ENCODE measurements at regions not wholly inside any gene's neighbourhood (a gene's known extent, or its start where the extent isn't known, plus 50 kb on each side); places are given as distances from the start of the nearest gene placed in this dataset.

DNA sequence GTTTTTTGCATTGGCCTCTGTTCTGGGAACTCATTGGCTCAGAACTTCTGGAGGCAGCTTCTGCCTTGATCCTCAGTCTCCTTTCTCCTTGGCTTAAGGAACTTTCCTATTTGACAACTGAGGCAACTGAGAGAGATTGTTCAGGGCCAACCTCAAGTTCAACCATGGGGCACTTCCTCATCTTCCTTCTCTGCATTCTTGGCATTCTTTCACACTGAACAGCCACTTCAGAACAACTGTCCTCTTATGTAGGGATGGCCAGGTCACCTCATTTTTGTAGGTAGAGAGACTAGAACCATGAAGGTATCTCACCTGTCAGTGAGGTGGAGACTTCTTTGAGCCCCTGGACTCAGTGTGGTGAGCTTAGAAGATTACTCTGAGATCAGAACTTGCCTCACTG, 63.0 kb upstream of the NRXN3 start (continued):
- TF ChIP-seq, protein P1, sequence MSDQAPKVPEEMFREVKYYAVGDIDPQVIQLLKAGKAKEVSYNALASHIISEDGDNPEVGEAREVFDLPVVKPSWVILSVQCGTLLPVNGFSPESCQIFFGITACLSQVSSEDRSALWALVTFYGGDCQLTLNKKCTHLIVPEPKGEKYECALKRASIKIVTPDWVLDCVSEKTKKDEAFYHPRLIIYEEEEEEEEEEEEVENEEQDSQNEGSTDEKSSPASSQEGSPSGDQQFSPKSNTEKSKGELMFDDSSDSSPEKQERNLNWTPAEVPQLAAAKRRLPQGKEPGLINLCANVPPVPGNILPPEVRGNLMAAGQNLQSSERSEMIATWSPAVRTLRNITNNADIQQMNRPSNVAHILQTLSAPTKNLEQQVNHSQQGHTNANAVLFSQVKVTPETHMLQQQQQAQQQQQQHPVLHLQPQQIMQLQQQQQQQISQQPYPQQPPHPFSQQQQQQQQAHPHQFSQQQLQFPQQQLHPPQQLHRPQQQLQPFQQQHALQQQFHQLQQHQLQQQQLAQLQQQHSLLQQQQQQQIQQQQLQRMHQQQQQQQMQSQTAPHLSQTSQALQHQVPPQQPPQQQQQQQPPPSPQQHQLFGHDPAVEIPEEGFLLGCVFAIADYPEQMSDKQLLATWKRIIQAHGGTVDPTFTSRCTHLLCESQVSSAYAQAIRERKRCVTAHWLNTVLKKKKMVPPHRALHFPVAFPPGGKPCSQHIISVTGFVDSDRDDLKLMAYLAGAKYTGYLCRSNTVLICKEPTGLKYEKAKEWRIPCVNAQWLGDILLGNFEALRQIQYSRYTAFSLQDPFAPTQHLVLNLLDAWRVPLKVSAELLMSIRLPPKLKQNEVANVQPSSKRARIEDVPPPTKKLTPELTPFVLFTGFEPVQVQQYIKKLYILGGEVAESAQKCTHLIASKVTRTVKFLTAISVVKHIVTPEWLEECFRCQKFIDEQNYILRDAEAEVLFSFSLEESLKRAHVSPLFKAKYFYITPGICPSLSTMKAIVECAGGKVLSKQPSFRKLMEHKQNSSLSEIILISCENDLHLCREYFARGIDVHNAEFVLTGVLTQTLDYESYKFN (CRISPR knock-in tag; conservative IDR thresholded peaks at IDR 0.05) = no peak
- TF ChIP-seq ZNF790 (CRISPR knock-in tag; IDR thresholded peaks at IDR 0.05; ENCODE audit: borderline replicate concordance) (no peak), ZNF496 (CRISPR knock-in tag; IDR thresholded peaks at IDR 0.05; ENCODE audit: insufficient replicate concordance) (no peak), RBM22 (optimal IDR thresholded peaks at IDR 0.05; ENCODE audit: low read length) (no peak), ZKSCAN8 (CRISPR knock-in tag; IDR thresholded peaks at IDR 0.05; ENCODE audit: borderline replicate concordance) (no peak), ZFP36 (IDR thresholded peaks at IDR 0.05; ENCODE audit: borderline replicate concordance, low read depth, low read length, partially characterized antibody) (no peak), TCF12 (IDR thresholded peaks at IDR 0.05) (no peak), TCF12 (CRISPR knock-in tag; IDR thresholded peaks at IDR 0.05) (no peak)

DNA sequence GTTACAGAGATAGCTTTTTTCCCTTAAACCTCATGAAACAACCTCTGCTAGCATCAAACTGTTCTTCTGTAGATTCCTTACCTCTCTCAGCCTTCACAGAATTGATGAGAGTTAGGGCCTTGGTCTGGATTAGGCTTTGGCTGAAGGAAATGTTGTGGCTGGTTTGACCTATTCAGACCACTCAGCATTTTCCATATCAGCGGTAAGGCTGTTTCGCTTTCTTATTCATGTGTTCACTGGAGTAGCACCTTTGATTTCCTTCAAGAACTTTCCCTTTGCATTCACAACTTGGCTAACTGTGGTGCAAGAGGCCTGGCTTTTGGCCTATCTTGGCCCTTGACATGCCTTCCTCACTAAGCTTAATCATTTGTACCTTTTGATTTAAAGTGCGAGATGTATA, 50.7 kb upstream of the NRXN3 start:
- no peak for ATAC-seq

More for the DNA sequence above, 50.7 kb upstream of the NRXN3 start:
- BruUV-seq (replicated peaks) = no TSS peak
- no peaks in the 10 kb centered on the region for H3K4me1 ChIP-seq (ENCODE audit: insufficient read depth, low read length)
- H3K36me3 ChIP-seq (replicated peaks in 1 of 2; ENCODE audit: control insufficient read depth in 1 of 2, insufficient read depth in 2 of 2, low read length in 2 of 2) = no peaks in the 10 kb centered on the region
- H4K20me1 ChIP-seq (ENCODE audit: insufficient read depth, low read length) = no peaks in the 10 kb centered on the region
- intact Hi-C loops (cut with micrococcal nuclease; ENCODE audit: unreplicated experiment) (no loop called here), in situ Hi-C loops (cut with HindIII; ENCODE audit: extremely low pct_ligation_motif_present, low pct_unique_long_range_greater_than_20kb) (no loop called here)
- H3K79me2 ChIP-seq (ENCODE audit: insufficient read depth, low read length) = no peaks in the 10 kb centered on the region
- DNase-seq (ENCODE audit: low spot score) (no peak), FAIRE-seq (no peak)
- ChIA-PET CTCF (ENCODE audit: low intra/inter-chr PET ratio, low total read pairs) (no interaction called here), POLR2A (no interaction called here)
- H2AFZ ChIP-seq (ENCODE audit: low read length) = no peak overlapping the region
- H3K27me3 ChIP-seq (ENCODE audit: control insufficient read depth in 1 of 2, insufficient read depth in 2 of 2, low read length in 2 of 2) = peaks cover 0 to 3% of the 10 kb centered on the region in 2 experiments; a peak in 1 of 5 replicates
- H3K9ac ChIP-seq (ENCODE audit: insufficient read depth, low read depth, low read length) = no peak overlapping the region
- H3K27ac ChIP-seq (ENCODE audit: extremely low read length, insufficient read depth, low read length) = no peak overlapping the region
- 56% methylated on average over 3 of the region's 3 CpGs for WGBS (ENCODE audit: low lambda C conversion rate)
- H3K4me2 ChIP-seq (ENCODE audit: low read depth, low read length) = no peak overlapping the region
- H3K9me3 ChIP-seq (ENCODE audit: low read length) = no peaks in the 10 kb centered on the region
- no peak overlapping the region for H3K4me3 ChIP-seq (replicated peaks in 1 of 3; ENCODE audit: insufficient read depth in 1 of 3, low read depth in 2 of 3, low read length in 3 of 3)
- TF ChIP-seq MAFK (conservative IDR thresholded peaks at IDR 0.05 in 1 of 2, IDR thresholded peaks at IDR 0.05 in 1 of 2; ENCODE audit: low read length in 2 of 2) (peak; percentile 37 to 47; a peak in 3 of 4 replicates), MAFF (IDR thresholded peaks at IDR 0.05; ENCODE audit: low read depth, low read length) (peak; percentile 28; the same call in 1 of the 2 replicates)
- TF ChIP-seq, protein P2, sequence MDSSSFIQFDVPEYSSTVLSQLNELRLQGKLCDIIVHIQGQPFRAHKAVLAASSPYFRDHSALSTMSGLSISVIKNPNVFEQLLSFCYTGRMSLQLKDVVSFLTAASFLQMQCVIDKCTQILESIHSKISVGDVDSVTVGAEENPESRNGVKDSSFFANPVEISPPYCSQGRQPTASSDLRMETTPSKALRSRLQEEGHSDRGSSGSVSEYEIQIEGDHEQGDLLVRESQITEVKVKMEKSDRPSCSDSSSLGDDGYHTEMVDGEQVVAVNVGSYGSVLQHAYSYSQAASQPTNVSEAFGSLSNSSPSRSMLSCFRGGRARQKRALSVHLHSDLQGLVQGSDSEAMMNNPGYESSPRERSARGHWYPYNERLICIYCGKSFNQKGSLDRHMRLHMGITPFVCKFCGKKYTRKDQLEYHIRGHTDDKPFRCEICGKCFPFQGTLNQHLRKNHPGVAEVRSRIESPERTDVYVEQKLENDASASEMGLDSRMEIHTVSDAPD (CRISPR knock-in tag; IDR thresholded peaks at IDR 0.05) = no peak

Data from HepG2 (cell line).